ENCODE measurements at regions not wholly inside any gene's neighbourhood (a gene's known extent, or its start where the extent isn't known, plus 50 kb on each side); places are given as distances from the start of the nearest gene placed in this dataset.

GRCh38 chr3:64995857-64996551 lies 308.2 kb upstream of the ADAMTS9 start:
- Histone ChIP-seq H3K36me3 (ENCODE audit: control insufficient read depth, insufficient read depth, low read length) (no peaks in the 10 kb centered on the region), H3K27me3 (ENCODE audit: control insufficient read depth, insufficient read depth, low read length) (0 out of 2 replicates have a peak, but pooled peaks cover 1% of the 10 kb centered on the region), H3K4me3 (ENCODE audit: low read depth, low read length) (no peak overlapping the region)
- DNase-seq (ENCODE audit: low read depth), result no peak
- no peak for TF ChIP-seq CTCF (IDR thresholded peaks at IDR 0.05; ENCODE audit: insufficient read depth, low read depth, low read length)
- ChIA-PET CTCF (interaction anchor here (1.6 kb wide), 1 partner anchor 12 kb away, joined by 5 read pairs; no protein-coding TSS in a partner anchor), POLR2A (interaction anchor here (0.6 kb wide), 1 partner anchor 622 kb away, joined by 4 read pairs; no protein-coding TSS in a partner anchor)

GRCh38 chr3:64993781-64994180 lies 306.0 kb upstream of the ADAMTS9 start:
- TF ChIP-seq CTCF (IDR thresholded peaks at IDR 0.05; ENCODE audit: insufficient read depth, low read depth, low read length), result no peak
- POLR2A ChIA-PET, result no interaction called here

GRCh38 chr3:64992530-64993285 lies 304.9 kb upstream of the ADAMTS9 start:
- H3K36me3 ChIP-seq (ENCODE audit: control insufficient read depth, insufficient read depth, low read length), result no peaks in the 10 kb centered on the region
- no peak overlapping the region for H3K4me3 ChIP-seq (ENCODE audit: low read depth, low read length)
- DNase-seq (ENCODE audit: low read depth), result no peak
- H3K27me3 ChIP-seq (ENCODE audit: control insufficient read depth, insufficient read depth, low read length), result no peaks in the 10 kb centered on the region
- no peak for TF ChIP-seq CTCF (IDR thresholded peaks at IDR 0.05; ENCODE audit: insufficient read depth, low read depth, low read length)
- ChIA-PET POLR2A (no interaction called here), CTCF (no interaction called here)

More at GRCh38 chr3:64993781-64994180, 306.0 kb upstream of the ADAMTS9 start:
- DNase-seq (ENCODE audit: low read depth), result no peak
- Histone ChIP-seq H3K27me3 (ENCODE audit: control insufficient read depth, insufficient read depth, low read length) (no peaks in the 10 kb centered on the region), H3K4me3 (ENCODE audit: low read depth, low read length) (no peak overlapping the region), H3K36me3 (ENCODE audit: control insufficient read depth, insufficient read depth, low read length) (no peaks in the 10 kb centered on the region)
- CTCF ChIA-PET, result no interaction called here

GRCh38 chr3:64988188-64988587 lies 300.4 kb upstream of the ADAMTS9 start:
- DNase-seq (ENCODE audit: low read depth), result no peak
- Histone ChIP-seq H3K27me3 (ENCODE audit: control insufficient read depth, insufficient read depth, low read length) (no peaks in the 10 kb centered on the region), H3K36me3 (ENCODE audit: control insufficient read depth, insufficient read depth, low read length) (no peaks in the 10 kb centered on the region), H3K4me3 (ENCODE audit: low read depth, low read length) (no peak overlapping the region)
- ChIA-PET CTCF (no interaction called here), POLR2A (no interaction called here)
- no peak for TF ChIP-seq CTCF (IDR thresholded peaks at IDR 0.05; ENCODE audit: insufficient read depth, low read depth, low read length)

GRCh38 chr3:64987726-64988125 lies 299.9 kb upstream of the ADAMTS9 start:
- CTCF ChIA-PET, result no interaction called here
- no peak for DNase-seq (ENCODE audit: low read depth)
- Histone ChIP-seq H3K36me3 (ENCODE audit: control insufficient read depth, insufficient read depth, low read length) (no peaks in the 10 kb centered on the region), H3K27me3 (ENCODE audit: control insufficient read depth, insufficient read depth, low read length) (no peaks in the 10 kb centered on the region), H3K4me3 (ENCODE audit: low read depth, low read length) (no peak overlapping the region)
- POLR2A ChIA-PET, result no interaction called here
- no peak for TF ChIP-seq CTCF (IDR thresholded peaks at IDR 0.05; ENCODE audit: insufficient read depth, low read depth, low read length)

Measured in BJ (cell line).